NCI-H146 treated with DMSO at 0.1 percent for 48 hours (cell line): ENCODE measurements at regions not wholly inside any gene's neighbourhood (a gene's known extent, or its start where the extent isn't known, plus 50 kb on each side); places are given as distances from the start of the nearest gene placed in this dataset.
"Not testable (repeated sequence)": the region's sequence is repeated elsewhere in the genome, so short reads cannot be mapped to it uniquely, and the experiment has no call there.

ENCODE experiments used
- DNase-seq: peaks from one replicate; lab custom pipeline; 2025; ENCODE audit not compliant: unreplicated experiment; lab: John Stamatoyannopoulos, UW

DNA sequence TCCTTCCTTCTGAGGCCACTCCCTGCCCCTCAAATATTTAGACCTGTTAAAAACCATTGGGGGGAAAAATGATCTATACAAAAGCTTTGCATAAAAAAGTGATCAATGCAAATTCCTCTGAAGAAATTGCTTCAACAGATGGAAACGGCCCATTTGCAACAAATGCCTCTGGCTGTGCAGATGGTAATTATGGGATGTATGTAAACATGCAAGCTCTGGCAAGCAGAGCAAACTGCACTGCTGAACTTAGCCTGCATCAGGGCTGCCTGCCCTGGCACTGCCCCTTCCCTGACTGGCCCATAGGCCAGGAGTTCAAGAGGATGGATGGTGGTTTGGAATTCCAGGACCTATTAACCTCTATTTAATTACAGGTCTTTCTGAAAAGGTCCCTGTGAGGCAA is 388.7 kb downstream of the MIAT start:
- DNase-seq: no peak

DNA sequence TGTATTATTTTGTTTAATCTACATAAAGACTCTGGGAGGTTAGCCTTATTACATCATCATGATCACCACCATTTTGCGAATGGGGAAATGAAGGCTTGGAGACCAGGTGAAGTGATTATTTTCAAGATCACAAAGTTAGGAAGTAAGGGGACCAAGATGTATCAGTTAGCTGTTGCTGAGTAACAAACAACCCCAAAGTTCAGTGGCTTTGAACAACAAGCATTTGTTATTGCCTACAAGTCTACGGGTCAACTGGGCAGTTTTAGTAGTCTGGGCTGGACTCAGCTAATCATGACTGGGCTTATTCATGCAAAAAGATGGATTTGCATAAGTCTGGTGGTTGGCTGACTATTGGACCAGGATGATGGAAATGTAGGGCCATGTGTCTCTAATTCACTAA is 389.2 kb downstream of the MIAT start:
- DNase-seq: no peak

DNA sequence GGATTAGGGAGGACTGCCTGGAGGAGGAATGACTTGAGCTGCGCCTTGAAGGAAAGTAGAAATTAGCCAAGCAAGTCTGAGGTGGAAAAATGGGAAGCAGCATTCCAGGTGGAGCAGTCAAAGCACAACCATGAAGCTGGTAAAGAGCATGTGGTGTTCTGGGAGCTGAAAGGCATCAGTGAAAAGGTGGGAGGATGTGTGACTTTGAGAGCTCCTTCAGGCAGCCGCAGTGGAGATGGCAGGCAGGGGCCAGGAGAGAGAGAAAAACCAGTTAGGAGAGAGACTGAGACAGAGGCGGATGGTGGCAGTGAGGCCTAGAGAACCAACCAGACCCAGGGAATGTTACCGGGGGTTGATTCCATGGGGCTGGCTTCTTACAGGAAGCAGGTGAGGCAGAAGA is 393.4 kb downstream of the MIAT start:
- DNase-seq: no peak

DNA sequence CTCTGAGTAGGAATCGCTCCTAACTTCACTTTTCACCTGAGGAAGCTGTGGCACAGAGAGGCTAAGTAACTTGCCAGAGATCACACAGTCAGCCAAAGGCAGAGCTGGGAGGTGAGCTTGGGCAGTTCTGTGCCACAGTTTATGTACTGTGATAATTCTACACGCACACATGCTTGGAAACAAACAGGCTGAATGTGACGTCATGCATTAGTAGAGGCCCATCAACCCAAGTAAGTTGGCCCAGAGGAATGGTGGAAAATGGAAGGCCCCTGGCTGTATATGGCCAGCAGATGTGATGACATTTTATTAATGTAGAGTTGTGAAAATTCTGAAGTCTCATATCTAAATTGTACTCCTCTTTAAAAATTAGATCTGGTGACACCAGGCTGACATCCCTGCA is 394.0 kb downstream of the MIAT start:
- DNase-seq: no peak

DNA sequence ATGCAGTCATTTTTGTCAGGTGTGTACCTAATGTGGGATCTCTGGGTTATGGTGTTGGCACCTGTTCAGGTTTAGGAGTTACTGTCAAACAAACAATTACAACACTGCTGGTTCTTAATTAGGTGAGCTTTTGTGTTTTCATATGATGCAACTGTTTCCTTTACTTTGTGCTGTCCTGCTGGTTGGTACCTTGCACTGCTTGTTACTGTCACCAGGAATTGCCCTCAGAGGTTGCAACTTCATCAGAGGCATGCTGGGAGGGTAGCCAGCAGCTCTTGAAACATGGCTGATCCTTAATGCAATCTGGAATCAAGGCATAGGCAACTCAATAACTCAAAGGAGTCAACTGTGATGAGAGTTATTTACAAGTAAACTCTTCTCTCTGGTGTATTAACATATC is 400.3 kb downstream of the MIAT start:
- DNase-seq: no peak

- no peak for DNase-seq
Observed at GRCh38 chr22:27060190-27060589, 402.8 kb downstream of the MIAT start.

DNA sequence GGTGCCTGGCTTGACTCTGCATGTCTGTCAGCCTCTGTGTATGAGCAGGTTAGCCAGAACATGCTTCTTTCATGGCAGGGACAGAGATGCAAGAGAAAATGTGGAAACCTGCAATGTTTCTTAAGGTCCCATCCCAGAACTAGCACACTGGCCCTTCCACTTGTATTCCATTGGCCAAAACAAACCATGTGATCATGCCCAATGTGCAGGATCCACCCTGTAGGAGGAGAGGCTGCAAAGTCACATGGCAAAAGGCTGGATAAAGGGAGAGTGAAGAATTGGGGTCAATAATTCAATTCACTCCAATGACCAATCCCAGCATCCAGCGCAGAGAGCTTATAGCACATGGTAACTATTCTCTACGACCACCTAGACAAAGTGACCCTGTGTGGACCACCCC is 405.5 kb downstream of the MIAT start:
- no peak for DNase-seq

- DNase-seq: no peak
Observed at GRCh38 chr22:27063406-27063805, 406.0 kb downstream of the MIAT start.

GRCh38 chr22:27063841-27064240 is 406.5 kb downstream of the MIAT start:
- DNase-seq: no peak

- DNase-seq: no peak
Observed at GRCh38 chr22:27064386-27064785, 407.0 kb downstream of the MIAT start.

- DNase-seq: no peak
Observed at GRCh38 chr22:27065279-27065678, 407.9 kb downstream of the MIAT start.

GRCh38 chr22:27066856-27067255 is 409.5 kb downstream of the MIAT start:
- DNase-seq: no peak

- no peak for DNase-seq
Observed at GRCh38 chr22:27068121-27068520, 410.7 kb downstream of the MIAT start.

- DNase-seq: no peak
Observed at GRCh38 chr22:27070594-27070993, 413.2 kb downstream of the MIAT start.

DNA sequence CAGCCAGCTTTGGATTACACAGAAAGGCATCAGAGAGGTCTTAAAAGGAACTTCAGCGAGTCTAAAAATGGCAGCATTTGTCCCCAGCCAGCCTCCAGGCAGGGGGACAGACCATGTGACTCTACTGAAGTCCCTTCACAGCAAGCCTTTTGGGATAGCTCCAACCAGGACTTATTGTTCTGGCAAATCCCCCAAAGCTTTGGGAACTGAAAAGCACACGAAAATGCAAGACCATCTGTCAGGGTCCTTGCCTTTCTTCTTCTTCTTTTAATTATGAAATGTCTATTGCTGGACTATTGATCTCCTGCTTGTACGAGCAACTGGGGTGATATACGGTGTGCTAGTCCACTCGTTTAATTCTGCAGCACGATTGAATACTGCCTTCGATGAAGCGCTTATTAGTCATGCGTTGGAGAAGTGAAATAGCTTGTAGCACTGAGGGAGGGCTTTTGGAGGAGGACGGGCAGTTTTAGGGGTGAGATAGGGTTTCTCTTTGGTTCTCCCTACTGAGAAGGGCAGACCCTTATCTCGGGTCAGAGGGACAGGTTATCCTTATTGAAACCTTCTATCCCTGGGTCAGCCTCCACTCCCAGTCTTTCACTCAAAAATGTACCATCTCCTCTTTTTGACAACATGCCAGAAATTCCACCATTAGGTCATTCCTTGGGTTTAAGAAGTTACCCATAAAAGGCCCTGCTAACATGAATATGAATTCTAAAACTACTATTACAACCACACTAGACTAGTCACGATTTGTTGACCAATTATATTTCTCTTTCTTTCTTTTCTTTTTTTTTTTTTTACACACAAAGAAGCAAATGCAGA is 416.4 kb downstream of the MIAT start:
- DNase-seq: no peak

- no peak for DNase-seq
Observed at GRCh38 chr22:27075028-27075678, 417.8 kb downstream of the MIAT start.

- DNase-seq: no peak
Observed at GRCh38 chr22:27075891-27076290, 418.5 kb downstream of the MIAT start.

GRCh38 chr22:27078064-27078463 is 420.7 kb downstream of the MIAT start:
- DNase-seq: not testable (repeated sequence)

DNA sequence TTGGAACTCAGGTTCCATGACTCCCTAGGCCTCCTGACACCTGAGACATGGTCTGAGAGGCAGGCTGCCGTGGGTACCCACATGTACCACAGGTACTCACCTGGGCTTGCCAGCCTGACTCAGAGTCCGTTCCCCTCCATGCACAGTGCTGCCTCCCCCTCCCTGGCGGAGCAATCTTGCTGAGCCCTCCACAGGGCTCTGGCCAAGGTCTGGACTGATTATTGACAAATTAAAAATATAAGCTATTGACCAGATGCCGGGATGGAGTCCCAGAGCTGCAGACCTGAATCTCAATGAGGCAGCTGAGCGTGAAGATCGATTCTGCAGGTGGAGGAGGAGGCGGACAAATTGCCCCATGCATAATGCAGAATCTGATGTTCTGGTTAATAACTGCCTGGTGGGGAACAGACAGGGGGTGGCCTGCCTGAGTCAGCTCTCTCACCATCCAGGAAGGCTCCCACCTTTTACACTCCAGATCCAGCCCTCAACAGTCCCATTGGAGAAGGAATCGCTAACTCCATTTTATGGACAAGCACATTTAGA is 422.7 kb downstream of the MIAT start:
- no peak for DNase-seq

DNA sequence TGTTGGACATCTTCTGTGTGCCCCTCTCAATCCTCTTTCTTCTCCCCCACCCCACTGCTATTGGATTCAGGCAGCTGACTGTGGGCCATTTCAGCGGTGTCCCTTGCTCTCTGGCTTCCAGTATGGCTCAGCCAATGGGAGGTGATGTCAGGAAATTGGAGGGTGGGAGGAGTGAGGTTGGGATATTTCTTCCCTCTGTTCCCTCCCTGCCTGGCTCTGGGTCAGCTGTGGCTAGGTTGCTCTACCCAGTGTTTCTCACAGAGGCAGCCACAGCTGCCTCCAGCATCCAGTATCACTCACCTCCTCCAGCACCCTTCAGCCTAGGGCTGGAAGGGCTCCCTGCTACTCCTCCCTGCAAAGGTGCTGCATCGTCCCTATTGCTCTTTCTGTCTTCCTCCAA is 423.5 kb downstream of the MIAT start:
- DNase-seq: no peak

DNA sequence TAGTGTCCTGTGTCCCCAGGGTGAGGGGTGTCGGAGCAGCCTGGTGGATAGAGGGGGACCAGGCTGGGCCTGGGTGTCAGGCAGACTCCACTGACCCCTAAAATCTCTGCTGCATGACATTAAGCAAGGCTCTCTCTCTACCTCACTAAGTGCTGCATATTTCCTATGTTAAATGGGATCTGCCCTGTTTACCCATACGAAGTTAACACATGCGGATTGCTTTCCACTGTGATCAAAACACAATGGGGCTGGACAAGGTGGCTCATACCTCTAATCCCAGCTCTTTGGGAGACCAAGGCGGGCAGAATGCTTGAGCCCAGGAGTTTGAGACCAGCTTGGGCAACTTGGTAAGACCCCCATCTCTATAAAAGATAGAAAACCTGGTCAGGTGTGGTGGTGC is 426.2 kb downstream of the MIAT start:
- no peak for DNase-seq

DNA sequence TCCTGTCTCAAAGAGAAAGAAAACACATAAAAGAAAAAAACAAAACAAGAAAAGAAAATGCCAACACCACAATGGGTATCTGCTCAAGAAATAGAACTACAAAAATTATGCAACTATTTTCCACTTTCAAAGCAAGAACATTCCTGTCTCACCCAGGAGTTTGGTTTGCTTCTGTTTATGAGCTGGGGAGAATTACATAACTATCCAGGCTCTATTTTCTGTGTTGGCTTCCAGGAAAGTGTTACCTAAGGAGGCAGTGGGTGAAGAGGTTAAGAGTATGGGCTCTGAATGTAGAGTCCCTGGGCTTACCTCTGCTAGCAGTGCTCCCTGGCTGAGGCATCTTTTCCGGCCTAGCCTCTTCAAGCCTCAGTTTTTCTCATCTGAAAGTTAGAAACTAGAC is 426.7 kb downstream of the MIAT start:
- DNase-seq: no peak
